NCI-H1417 (cell line): ENCODE measurements at regions not wholly inside any gene's neighbourhood (a gene's known extent, or its start where the extent isn't known, plus 50 kb on each side); places are given as distances from the start of the nearest gene placed in this dataset.
"Not testable (repeated sequence)": the region's sequence is repeated elsewhere in the genome, so short reads cannot be mapped to it uniquely, and the experiment has no call there.

Source experiments
- DNase-seq, 3 experiments: peaks; one replicate each; lab custom pipeline; 2025; lab: John Stamatoyannopoulos, UW

- DNase-seq = no peak
Observed at GRCh38 chr9:94472806-94473360, 82.0 kb upstream of the PCAT7 start.

- DNase-seq = no peak
Observed at GRCh38 chr9:94478755-94479730, 75.8 kb upstream of the PCAT7 start.

- DNase-seq = no peak
Observed at GRCh38 chr9:94479757-94480156, 75.1 kb upstream of the PCAT7 start.

- DNase-seq = no peak
Observed at GRCh38 chr9:94480205-94480604, 74.7 kb upstream of the PCAT7 start.

DNA sequence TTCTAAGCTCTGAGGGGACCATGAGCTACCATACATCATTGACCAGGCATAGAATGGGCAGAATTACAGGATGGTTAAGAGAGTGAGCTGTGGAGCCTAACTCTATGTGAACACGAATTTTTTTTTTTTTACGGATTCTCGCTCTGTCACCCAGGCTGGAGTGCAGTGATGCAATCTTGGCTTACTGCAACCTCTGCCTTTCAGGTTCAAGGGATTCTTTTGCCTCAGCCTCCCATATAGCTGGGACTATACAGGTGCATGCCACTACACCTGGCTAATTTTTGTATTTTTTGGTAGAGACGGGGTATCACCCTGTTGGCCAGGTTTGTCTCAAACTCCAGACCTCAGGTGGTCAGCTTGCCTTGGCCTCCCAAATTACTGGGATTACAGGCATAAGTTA is 72.8 kb upstream of the PCAT7 start:
- DNase-seq = no peak

- no peak for DNase-seq
Observed at GRCh38 chr9:94490465-94490864, 64.4 kb upstream of the PCAT7 start.

GRCh38 chr9:94492125-94492524 is 62.8 kb upstream of the PCAT7 start:
- DNase-seq = not testable (repeated sequence)

- DNase-seq = no peak
Observed at GRCh38 chr9:94498801-94499453, 56.0 kb upstream of the PCAT7 start.

DNA sequence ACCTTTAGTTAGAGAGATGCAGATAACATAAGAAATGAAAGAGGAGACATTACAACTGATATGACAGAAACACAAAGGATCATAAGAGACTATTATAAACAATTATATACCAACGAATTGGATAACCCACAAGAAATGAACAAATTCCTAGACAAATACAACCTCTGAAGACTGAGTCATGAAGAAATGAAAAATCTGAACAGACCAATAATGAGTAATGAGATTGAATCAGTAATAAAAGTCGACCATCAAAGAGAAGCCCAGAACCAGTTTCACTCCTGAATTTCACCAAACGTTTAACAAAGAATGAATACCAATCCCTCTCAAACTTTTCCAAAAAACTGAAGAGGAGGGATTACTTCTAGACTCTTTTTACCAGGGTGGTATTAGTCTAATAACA is 50.5 kb upstream of the PCAT7 start:
- DNase-seq = no peak
